Cerebellar nuclear complex (tissue), 1 donor: ENCODE measurements at regions not wholly inside any gene's neighbourhood (a gene's known extent, or its start where the extent isn't known, plus 50 kb on each side); places are given as distances from the start of the nearest gene placed in this dataset.
A peak's percentile ranks its signal among the peaks of the same experiment; 100 is the strongest.

Experiments
- DNase-seq, 2 experiments: peaks; one replicate each; lab custom pipeline; 2025; lab: John Stamatoyannopoulos, UW

DNA sequence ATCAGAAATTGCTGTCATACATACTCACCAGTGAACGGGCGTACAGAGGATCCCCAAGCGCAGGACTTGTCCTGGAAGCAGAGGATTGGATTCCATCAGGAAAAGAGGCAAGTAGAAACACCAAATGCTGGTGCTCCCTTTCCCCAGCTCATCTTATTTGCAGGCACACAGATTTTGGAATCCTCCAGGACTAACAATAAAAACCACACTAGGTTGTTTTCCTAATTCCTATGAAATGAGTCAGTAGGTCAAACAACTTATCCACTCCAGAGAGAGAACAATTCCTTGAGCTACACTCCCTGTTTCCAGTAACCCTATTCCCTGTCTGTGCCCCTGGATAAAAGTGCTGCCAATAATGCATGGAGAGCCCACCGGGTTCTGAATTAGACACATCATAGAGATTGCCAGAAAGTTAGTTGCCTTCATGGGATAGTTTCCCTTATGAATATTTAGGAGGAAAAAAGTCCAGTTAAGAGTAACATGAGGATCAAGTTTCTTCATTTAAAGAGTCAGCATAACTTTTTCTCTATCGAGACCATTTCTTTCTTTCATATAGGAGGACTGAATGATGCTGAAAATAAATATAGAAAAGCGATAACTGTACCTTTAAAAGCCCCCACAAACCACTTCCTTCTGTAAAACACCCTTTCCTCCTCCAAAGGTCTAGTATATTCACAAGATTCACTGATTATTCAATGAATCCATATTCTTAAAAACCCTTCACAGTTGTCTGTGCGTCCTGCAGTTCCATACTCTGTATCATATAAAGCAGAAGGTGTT is 178.3 kb upstream of the KLF14 start:
- DNase-seq = no peak

GRCh38 chr7:130912862-130913638 is 179.0 kb upstream of the KLF14 start:
- no peak for DNase-seq

DNA sequence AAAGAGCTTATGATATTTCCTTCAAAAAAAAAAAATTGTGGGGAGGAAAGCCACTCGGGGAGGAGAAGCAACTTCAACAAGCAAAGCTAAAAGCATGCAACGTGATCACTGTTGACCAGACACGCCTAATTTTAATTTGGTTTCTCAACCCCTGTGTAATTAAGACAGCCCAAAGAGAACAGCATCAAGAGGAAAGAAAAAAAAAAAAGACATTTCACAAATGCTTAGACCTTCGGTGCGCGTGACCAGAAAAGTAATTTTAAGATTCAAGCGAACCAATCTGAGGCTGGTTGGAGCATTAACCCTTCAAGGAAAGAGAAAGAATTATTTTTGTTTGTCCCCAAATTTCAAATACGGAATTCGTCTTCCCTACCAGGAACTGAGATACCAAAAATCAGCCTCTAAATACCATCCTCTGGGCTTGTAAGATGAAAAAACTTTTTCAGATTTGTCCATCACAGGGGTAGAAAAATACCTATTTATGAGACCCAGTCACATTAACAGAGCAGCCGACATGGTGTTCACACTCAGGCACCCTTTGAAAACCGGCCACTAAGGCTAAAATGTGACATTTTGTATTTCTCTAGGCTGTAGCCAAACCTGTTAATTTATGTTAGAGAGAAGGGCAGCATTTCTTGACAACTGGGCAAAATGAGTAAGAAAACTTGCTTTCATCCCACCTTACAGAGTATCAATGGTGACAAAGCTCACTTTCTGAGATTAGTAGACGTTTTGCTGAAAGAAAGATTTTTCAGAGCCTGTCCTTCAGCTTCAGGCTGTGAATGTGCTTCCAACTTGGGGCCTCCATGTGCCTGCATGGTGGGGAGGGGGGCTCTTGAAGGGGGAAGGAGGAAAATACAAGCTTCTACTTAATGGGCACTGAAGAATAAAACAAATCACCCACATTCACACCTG is 179.9 kb upstream of the KLF14 start:
- no peak for DNase-seq

DNA sequence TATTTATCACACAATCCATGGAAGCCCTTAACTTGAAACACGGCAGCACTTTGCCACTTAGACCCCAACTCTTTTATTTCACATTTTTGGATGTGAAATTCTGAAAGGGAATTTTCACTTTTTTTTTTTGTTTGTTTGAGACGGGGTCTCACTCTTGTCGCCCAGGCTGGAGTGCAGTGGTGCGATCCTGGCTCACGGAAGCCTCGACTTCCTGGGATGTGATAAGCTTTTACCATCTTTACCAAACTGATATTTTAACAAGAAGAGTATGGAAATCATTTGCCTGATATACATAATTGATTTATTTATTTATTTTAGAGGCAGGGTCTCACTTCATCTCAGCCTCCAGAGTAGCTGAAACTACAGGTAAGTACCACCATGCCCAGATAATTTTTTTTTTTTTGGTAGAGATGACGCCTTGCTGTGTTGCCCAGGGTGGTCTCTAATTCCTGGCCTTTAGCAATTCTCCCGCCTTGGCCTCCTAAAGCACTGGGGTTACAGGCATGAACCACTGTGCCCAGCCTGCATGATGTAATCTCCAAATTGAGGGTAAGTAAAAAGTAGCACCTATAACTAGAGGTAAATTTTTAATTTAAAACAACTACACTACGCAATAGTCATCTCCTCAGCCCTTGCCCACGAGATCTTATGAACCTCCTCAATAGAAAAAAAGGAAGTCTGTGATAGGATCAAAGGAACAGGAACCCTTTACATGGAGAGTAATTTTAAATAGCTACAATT is 180.7 kb upstream of the KLF14 start:
- no peak for DNase-seq

GRCh38 chr7:130917669-130918128 is 183.7 kb upstream of the KLF14 start:
- DNase-seq = no peak

GRCh38 chr7:130918129-130919052 is 184.4 kb upstream of the KLF14 start:
- DNase-seq = no peak

- DNase-seq = no peak
Observed at GRCh38 chr7:130919316-130920103, 185.5 kb upstream of the KLF14 start.

GRCh38 chr7:130920122-130920521 is 186.1 kb upstream of the KLF14 start:
- DNase-seq = no peak

DNA sequence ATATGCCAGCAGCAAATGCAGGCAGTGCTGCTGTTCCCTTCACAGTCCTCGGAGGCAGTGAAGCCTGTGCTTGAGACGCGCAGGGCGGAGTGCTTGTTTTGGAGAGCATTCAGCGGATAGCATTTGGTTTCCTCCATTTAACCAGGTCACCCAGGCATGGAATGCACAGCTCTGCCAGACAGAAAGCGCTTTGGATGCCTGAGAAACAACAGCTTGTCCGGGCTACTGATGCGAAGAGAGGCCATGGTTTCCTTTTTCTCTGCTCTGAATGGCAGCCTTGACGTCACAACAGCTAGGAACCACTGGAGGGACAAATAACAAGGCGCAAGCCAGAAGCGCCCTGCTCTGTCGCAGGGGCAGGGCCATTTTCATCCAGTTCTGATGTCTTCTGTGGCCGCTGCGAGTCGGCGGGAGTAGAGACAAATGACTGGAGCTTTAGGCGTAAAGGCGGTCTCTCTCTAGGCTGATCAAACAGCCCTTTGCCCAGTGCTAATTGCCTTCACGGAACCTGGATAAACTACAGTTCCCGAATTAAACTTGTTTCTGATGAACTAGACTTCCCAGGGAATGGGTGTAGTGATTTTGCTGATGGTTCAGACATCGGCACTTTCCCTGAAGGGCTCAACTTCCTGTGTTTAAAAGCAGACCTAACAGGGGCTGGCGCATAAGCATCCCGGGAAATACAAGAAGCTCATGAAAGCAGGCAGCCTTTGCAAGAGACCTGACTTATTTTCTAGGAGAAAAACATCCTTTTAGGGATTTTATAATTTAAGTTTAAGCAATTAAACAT is 187.6 kb upstream of the KLF14 start:
- DNase-seq = peak; percentile 47 to 68

- no peak for DNase-seq
Observed at GRCh38 chr7:130922206-130923112, 188.5 kb upstream of the KLF14 start.

DNA sequence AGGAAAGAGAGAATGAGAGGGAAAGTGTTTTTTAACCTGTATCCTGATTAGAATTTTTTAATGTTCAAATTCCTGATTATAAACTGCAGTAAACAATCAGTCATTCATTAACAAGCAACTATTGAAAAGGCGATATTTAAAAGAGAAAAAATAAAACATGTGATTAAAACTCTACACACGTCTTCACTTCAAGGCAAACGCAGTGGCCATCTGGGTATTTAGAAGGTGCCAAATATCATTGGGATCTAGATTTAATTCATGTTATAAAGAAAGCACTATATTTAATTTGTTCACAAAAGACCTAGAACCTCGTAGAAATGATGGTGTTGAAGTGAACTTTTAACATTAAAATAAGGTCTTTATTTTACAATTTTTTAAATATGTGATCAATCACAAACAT is 189.4 kb upstream of the KLF14 start:
- DNase-seq = no peak

GRCh38 chr7:130923930-130924329 is 189.9 kb upstream of the KLF14 start:
- DNase-seq = no peak

- DNase-seq = no peak
Observed at GRCh38 chr7:130925136-130925794, 191.3 kb upstream of the KLF14 start.

DNA sequence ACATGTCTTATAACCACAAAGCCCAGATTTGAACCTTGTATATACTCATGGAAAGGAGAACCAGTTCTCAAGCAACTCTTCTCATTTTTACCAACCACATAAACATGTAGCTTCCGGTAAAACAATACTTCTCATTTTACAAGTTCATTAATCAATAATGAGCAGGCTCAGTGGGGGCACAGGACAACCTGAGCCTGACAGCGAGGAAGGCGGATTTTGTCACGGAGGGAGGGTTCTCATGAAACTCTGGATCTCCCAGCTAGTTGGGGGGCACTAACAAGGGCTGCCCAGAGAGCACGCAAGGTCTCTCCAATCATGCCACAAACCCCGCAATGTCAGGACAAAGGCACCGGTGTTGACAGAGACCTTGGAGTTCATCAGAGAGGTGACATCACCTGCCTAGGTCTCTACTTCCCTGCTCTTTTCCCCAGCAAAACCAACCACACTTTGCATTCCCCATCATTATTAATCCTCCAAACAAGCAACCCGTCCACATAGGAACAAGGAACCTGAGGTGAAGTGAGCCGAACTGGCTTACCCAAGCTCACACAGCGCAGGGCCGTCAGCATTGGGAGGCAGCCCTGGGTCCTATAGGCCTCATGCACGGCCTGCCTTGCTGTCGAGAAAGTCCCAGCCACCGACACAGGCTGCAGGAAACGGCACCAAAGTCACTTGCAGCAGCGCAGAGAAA is 192.1 kb upstream of the KLF14 start:
- no peak for DNase-seq

- DNase-seq = no peak
Observed at GRCh38 chr7:130927062-130927461, 193.1 kb upstream of the KLF14 start.

DNA sequence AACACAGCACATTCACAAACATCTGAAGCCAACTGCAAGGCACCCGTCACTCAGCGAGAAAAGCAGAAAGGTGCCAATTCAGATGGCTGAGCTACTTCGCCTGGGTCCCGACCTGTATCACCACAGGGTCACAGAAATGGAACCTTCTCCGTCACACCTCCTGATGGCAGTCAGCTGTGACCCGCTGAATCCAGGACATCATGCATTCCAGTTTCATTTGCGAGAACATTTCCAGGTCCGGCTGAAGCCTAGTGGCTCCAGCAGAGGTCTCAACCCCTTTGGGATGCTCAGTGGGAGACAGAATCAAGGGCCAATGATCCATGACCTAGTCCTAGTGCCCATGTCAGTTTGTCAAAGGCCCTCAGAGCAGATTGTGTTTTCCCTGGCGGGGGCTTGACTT is 193.6 kb upstream of the KLF14 start:
- no peak for DNase-seq
